ENCODE measurements at regions not wholly inside any gene's neighbourhood (a gene's known extent, or its start where the extent isn't known, plus 50 kb on each side); places are given as distances from the start of the nearest gene placed in this dataset.

DNA sequence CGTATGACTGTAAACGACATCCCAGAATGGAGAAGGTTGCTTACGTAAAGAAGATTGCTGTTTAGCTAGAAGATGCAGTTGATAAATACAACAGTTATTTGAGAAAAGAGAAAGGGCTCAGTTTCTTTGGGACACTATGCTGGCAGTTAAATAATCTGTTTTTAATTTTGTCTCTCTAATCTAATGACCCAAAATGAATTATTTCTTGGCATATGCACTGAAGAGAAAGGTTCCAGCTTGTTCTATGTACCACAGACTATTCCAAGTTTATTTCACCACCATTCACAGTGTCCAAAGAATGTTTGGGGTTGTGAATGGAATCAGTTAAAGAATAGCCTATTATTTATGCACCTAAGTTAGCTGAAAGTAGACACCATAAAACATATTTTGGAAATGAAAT lies 449.9 kb downstream of the RNF144B start:
- TF ChIP-seq POLR2A (IDR thresholded peaks at IDR 0.05; ENCODE audit: low read depth, low read length) (no peak), TAF1 (IDR thresholded peaks at IDR 0.05; ENCODE audit: low read depth, low read length) (no peak), POLR2AphosphoS5 (IDR thresholded peaks at IDR 0.05; ENCODE audit: low read depth, low read length) (no peak)
